HEK293 (cell line): ENCODE measurements at regions not wholly inside any gene's neighbourhood (a gene's known extent, or its start where the extent isn't known, plus 50 kb on each side); places are given as distances from the start of the nearest gene placed in this dataset.

Source experiments
- CTCF ChIA-PET: fragments of 350-600 bp; formaldehyde crosslinking; extraction: SDS; loops from one replicate; lab custom pipeline; 2021; ENCODE audit warnings: antibody characterized with exemption; lab: Yijun Ruan, JAX
- POLR2A ChIA-PET: fragments of 300-600 bp; formaldehyde crosslinking; extraction: SDS; loops from one replicate; lab custom pipeline; 2020; ENCODE audit warnings: antibody characterized with exemption, inconsistent platforms; lab: Yijun Ruan, JAX
- H3K27ac ChIP-seq: fragments of 200-500 bp; sonication (Bioruptor generic); 2 replicates; pipeline ENCODE4 v1.5.1; 2014; ENCODE audit warnings: low read depth, low read length, control low read depth, inconsistent platforms; ENCODE audit errors: extremely low read depth
- H3K36me3 ChIP-seq, 2 experiments: fragments of 200-500 bp in 1 of 2; sonication (Bioruptor generic) in 1 of 2; 1 replicate in 1 of 2; 2 replicates in 1 of 2; pipeline ENCODE4 v1.5.1; 2014 to 2017; ENCODE audit warnings: inconsistent platforms in 2 of 2, low read length in 2 of 2; ENCODE audit not compliant: control insufficient read depth in 2 of 2, insufficient read depth in 1 of 2
- H3K4me1 ChIP-seq: fragments of 200-500 bp; sonication (Bioruptor generic); 2 replicates; pipeline ENCODE4 v1.5.1; 2014; ENCODE audit warnings: mild to moderate bottlenecking, low read length, inconsistent platforms; ENCODE audit not compliant: control insufficient read depth, insufficient read depth
- H3K4me3 ChIP-seq: 2 replicates; pipeline ENCODE4 v1.5.1; 2011; ENCODE audit warnings: low read depth, mild to moderate bottlenecking, control low read depth, low read length, moderate library complexity
- H3K9me3 ChIP-seq: fragments of 200-500 bp; sonication (Bioruptor generic); 2 replicates; pipeline ENCODE4 v1.5.1; 2014; ENCODE audit warnings: low read depth, low read length, inconsistent platforms; ENCODE audit not compliant: control insufficient read depth, insufficient read depth
- BCL11A ChIP-seq: fragments of 450-650 bp; formaldehyde crosslinking; IDR thresholded peaks from 2 replicates; pipeline ENCODE4 v1.5.1; 2016; ENCODE audit warnings: low read depth, missing biosample characterization, missing genetic modification characterization
- HOXC10 ChIP-seq: sonication (generic); formaldehyde crosslinking; IDR thresholded peaks from 2 replicates; pipeline ENCODE4 v1.8.1; 2023; ENCODE audit warnings: mild to moderate bottlenecking, missing genetic modification reagents
- KLF9 ChIP-seq: fragments of 450-650 bp; formaldehyde crosslinking; IDR thresholded peaks from 2 replicates; pipeline ENCODE4 v1.5.1; 2016; ENCODE audit warnings: missing biosample characterization, missing genetic modification characterization, low read depth
- REPIN1 ChIP-seq: fragments of 450-650 bp; formaldehyde crosslinking; IDR thresholded peaks from 2 replicates; pipeline ENCODE4 v1.5.1; 2017; ENCODE audit warnings: missing biosample characterization, missing genetic modification characterization, low read depth
- ZFP69B ChIP-seq: fragments of 450-650 bp; formaldehyde crosslinking; IDR thresholded peaks from 2 replicates; pipeline ENCODE4 v1.5.1; 2016; ENCODE audit warnings: missing biosample characterization, missing genetic modification characterization
- ZNF114 ChIP-seq: fragments of 450-650 bp; formaldehyde crosslinking; IDR thresholded peaks from 2 replicates; pipeline ENCODE4 v1.5.0; 2017; ENCODE audit warnings: missing biosample characterization, missing genetic modification characterization
- ZNF138 ChIP-seq: fragments of 450-650 bp; formaldehyde crosslinking; IDR thresholded peaks from 2 replicates; pipeline ENCODE4 v1.5.1; 2016; ENCODE audit warnings: missing biosample characterization, missing genetic modification characterization, borderline replicate concordance
- ZNF175 ChIP-seq: fragments of 450-650 bp; formaldehyde crosslinking; IDR thresholded peaks from 2 replicates; pipeline ENCODE4 v1.5.1; 2016; ENCODE audit warnings: missing biosample characterization, missing genetic modification characterization
- ZNF23 ChIP-seq: fragments of 450-650 bp; formaldehyde crosslinking; IDR thresholded peaks from 2 replicates; pipeline ENCODE4 v1.5.1; 2016; ENCODE audit warnings: missing biosample characterization, missing genetic modification characterization, borderline replicate concordance
- ZNF292 ChIP-seq: fragments of 450-650 bp; formaldehyde crosslinking; IDR thresholded peaks from 2 replicates; pipeline ENCODE4 v1.5.1; 2016; ENCODE audit warnings: low read depth, missing biosample characterization, missing genetic modification characterization, borderline replicate concordance
- ZNF426 ChIP-seq: fragments of 450-650 bp; formaldehyde crosslinking; IDR thresholded peaks from 2 replicates; pipeline ENCODE4 v1.5.1; 2017; ENCODE audit warnings: missing biosample characterization, missing genetic modification characterization, mild to moderate bottlenecking, inconsistent platforms, moderate library complexity
- ZNF433 ChIP-seq: fragments of 450-650 bp; formaldehyde crosslinking; IDR thresholded peaks from 2 replicates; pipeline ENCODE4 v1.5.1; 2016; ENCODE audit warnings: missing biosample characterization, missing genetic modification characterization, low read depth
- ZNF571 ChIP-seq: fragments of 450-650 bp; formaldehyde crosslinking; IDR thresholded peaks from 2 replicates; pipeline ENCODE4 v1.5.0; 2017; ENCODE audit warnings: missing biosample characterization, missing genetic modification characterization
- ZNF660 ChIP-seq: fragments of 450-650 bp; IDR thresholded peaks from 2 replicates; pipeline ENCODE4 v1.5.1; 2018; ENCODE audit warnings: missing biosample characterization, mild to moderate bottlenecking, missing genetic modification characterization
- ZNF664 ChIP-seq: fragments of 450-650 bp; formaldehyde crosslinking; IDR thresholded peaks from 2 replicates; pipeline ENCODE4 v1.5.1; 2016; ENCODE audit warnings: missing biosample characterization, missing genetic modification characterization
- ZNF707 ChIP-seq: fragments of 450-650 bp; formaldehyde crosslinking; IDR thresholded peaks from 2 replicates; pipeline ENCODE4 v1.5.1; 2016; ENCODE audit warnings: missing biosample characterization, missing genetic modification characterization
- ZNF768 ChIP-seq: fragments of 450-650 bp; formaldehyde crosslinking; IDR thresholded peaks from 2 replicates; pipeline ENCODE4 v1.5.1; 2018; ENCODE audit warnings: missing biosample characterization, mild to moderate bottlenecking, missing genetic modification characterization
- ZNF791 ChIP-seq: fragments of 450-650 bp; formaldehyde crosslinking; IDR thresholded peaks from 2 replicates; pipeline ENCODE4 v1.5.1; 2016; ENCODE audit warnings: missing biosample characterization, missing genetic modification characterization
- ZNF843 ChIP-seq: fragments of 450-650 bp; formaldehyde crosslinking; IDR thresholded peaks from 2 replicates; pipeline ENCODE4 v1.5.1; 2016; ENCODE audit warnings: missing biosample characterization, missing genetic modification characterization
- TF ChIP-seq, protein P1 (sequence below): fragments of 450-650 bp; IDR thresholded peaks from 2 replicates; pipeline ENCODE4 v1.5.1; 2018; ENCODE audit warnings: missing biosample characterization, mild to moderate bottlenecking, missing genetic modification characterization
- TF ChIP-seq, protein P2 (sequence below): fragments of 450-650 bp; formaldehyde crosslinking; IDR thresholded peaks from 2 replicates; pipeline ENCODE4 v1.5.1; 2016; ENCODE audit warnings: missing biosample characterization, missing genetic modification characterization, borderline replicate concordance
- TF ChIP-seq, protein P3 (sequence below): fragments of 450-650 bp; IDR thresholded peaks from 2 replicates; pipeline ENCODE4 v1.5.1; 2018; ENCODE audit warnings: missing biosample characterization, missing genetic modification characterization
- TF ChIP-seq, protein P4 (sequence below): fragments of 450-650 bp; formaldehyde crosslinking; IDR thresholded peaks from 2 replicates; pipeline ENCODE4 v1.5.1; 2016; ENCODE audit warnings: missing biosample characterization, missing genetic modification characterization
- TF ChIP-seq, protein P5 (sequence below): fragments of 450-650 bp; formaldehyde crosslinking; IDR thresholded peaks from 2 replicates; pipeline ENCODE4 v1.5.1; 2016; ENCODE audit warnings: missing biosample characterization, missing genetic modification characterization
- TF ChIP-seq, protein P6 (sequence below): fragments of 450-650 bp; formaldehyde crosslinking; IDR thresholded peaks from 2 replicates; pipeline ENCODE4 v1.5.1; 2016; ENCODE audit warnings: missing biosample characterization, missing genetic modification characterization

DNA sequence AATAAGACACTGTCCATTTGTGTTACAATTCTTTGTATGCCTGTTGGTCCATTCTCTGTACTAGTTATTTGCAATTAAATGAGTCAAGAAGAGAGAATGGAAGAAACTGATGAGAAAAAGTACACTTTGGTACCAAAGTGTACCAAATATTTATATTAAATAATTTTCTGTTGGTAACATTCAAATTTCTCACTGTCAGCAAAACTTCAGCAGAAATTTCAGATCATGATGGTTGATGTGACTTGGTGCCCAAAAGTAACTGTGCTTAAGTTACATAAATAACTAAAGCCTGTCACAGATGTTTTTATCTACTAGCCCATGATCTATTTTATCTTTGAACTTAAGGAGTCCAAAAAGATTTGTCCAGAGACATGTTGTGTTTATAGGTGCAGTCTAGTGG, 274.4 kb upstream of the CXADR start:
- Histone ChIP-seq H3K9me3 (no peaks in the 10 kb centered on the region), H3K4me1 (no peaks in the 10 kb centered on the region), H3K4me3 (no peak overlapping the region), H3K36me3 (no peaks in the 10 kb centered on the region), H3K27ac (no peak overlapping the region)
- ChIA-PET POLR2A (no interaction called here), CTCF (no interaction called here)
- TF ChIP-seq ZNF114 (tag by site-specific recombination) (no peak), ZNF660 (tag by site-specific recombination) (no peak), BCL11A (tag by site-specific recombination) (no peak), ZNF23 (no peak), HOXC10 (CRISPR knock-in tag) (no peak), ZNF843 (no peak), ZNF664 (tag by site-specific recombination) (no peak), ZNF292 (tag by site-specific recombination) (no peak), ZNF707 (tag by site-specific recombination) (no peak), KLF9 (tag by site-specific recombination) (no peak), ZNF791 (tag by site-specific recombination) (no peak), ZNF138 (tag by site-specific recombination) (no peak), ZNF768 (tag by site-specific recombination) (no peak)
- TF ChIP-seq, protein P1, sequence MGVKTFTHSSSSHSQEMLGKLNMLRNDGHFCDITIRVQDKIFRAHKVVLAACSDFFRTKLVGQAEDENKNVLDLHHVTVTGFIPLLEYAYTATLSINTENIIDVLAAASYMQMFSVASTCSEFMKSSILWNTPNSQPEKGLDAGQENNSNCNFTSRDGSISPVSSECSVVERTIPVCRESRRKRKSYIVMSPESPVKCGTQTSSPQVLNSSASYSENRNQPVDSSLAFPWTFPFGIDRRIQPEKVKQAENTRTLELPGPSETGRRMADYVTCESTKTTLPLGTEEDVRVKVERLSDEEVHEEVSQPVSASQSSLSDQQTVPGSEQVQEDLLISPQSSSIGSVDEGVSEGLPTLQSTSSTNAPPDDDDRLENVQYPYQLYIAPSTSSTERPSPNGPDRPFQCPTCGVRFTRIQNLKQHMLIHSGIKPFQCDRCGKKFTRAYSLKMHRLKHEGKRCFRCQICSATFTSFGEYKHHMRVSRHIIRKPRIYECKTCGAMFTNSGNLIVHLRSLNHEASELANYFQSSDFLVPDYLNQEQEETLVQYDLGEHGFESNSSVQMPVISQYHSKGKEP (tag by site-specific recombination): no peak
- TF ChIP-seq, protein P2, sequence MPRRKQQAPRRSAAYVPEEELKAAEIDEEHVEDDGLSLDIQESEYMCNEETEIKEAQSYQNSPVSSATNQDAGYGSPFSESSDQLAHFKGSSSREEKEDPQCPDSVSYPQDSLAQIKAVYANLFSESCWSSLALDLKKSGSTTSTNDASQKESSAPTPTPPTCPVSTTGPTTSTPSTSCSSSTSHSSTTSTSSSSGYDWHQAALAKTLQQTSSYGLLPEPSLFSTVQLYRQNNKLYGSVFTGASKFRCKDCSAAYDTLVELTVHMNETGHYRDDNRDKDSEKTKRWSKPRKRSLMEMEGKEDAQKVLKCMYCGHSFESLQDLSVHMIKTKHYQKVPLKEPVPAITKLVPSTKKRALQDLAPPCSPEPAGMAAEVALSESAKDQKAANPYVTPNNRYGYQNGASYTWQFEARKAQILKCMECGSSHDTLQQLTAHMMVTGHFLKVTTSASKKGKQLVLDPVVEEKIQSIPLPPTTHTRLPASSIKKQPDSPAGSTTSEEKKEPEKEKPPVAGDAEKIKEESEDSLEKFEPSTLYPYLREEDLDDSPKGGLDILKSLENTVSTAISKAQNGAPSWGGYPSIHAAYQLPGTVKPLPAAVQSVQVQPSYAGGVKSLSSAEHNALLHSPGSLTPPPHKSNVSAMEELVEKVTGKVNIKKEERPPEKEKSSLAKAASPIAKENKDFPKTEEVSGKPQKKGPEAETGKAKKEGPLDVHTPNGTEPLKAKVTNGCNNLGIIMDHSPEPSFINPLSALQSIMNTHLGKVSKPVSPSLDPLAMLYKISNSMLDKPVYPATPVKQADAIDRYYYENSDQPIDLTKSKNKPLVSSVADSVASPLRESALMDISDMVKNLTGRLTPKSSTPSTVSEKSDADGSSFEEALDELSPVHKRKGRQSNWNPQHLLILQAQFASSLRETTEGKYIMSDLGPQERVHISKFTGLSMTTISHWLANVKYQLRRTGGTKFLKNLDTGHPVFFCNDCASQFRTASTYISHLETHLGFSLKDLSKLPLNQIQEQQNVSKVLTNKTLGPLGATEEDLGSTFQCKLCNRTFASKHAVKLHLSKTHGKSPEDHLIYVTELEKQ: no peak
- TF ChIP-seq, protein P3, sequence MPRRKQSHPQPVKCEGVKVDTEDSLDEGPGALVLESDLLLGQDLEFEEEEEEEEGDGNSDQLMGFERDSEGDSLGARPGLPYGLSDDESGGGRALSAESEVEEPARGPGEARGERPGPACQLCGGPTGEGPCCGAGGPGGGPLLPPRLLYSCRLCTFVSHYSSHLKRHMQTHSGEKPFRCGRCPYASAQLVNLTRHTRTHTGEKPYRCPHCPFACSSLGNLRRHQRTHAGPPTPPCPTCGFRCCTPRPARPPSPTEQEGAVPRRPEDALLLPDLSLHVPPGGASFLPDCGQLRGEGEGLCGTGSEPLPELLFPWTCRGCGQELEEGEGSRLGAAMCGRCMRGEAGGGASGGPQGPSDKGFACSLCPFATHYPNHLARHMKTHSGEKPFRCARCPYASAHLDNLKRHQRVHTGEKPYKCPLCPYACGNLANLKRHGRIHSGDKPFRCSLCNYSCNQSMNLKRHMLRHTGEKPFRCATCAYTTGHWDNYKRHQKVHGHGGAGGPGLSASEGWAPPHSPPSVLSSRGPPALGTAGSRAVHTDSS (tag by site-specific recombination): no peak
- TF ChIP-seq, protein P4, sequence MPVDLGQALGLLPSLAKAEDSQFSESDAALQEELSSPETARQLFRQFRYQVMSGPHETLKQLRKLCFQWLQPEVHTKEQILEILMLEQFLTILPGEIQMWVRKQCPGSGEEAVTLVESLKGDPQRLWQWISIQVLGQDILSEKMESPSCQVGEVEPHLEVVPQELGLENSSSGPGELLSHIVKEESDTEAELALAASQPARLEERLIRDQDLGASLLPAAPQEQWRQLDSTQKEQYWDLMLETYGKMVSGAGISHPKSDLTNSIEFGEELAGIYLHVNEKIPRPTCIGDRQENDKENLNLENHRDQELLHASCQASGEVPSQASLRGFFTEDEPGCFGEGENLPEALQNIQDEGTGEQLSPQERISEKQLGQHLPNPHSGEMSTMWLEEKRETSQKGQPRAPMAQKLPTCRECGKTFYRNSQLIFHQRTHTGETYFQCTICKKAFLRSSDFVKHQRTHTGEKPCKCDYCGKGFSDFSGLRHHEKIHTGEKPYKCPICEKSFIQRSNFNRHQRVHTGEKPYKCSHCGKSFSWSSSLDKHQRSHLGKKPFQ (tag by site-specific recombination): no peak

DNA sequence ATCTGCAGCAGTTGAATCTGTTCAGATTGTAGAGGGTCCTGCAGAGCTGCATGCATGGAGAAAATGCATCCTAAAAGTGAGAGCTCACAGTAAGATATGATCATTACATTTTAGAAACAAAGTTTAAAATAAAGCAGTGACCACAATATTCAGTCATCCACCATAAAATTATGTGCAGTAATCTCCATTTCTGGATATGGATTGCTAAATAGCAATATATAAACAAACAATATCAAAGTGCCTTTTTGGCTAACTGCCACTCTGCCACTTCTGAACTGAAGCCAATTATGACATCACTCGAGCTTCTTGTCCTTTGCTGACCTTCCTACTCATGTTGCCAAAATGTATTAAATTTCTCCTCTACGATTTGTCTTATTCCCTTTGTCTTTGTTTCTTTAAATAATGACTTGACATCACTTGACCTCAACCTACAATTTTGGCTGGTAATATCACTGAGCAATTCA, 262.0 kb upstream of the CXADR start:
- POLR2A ChIA-PET: no interaction called here
- H3K36me3 ChIP-seq: no peaks in the 10 kb centered on the region
- H3K9me3 ChIP-seq: no peaks in the 10 kb centered on the region
- CTCF ChIA-PET: interaction anchor here (0.6 to 0.9 kb wide), 4 partner anchors 9 to 326 kb away, joined by 3 read pairs; no protein-coding TSS in a partner anchor
- peak overlapping the region; percentile 42; the same call in 1 of the 2 replicates for H3K27ac ChIP-seq
- peaks cover 17% of the 10 kb centered on the region for H3K4me1 ChIP-seq
- no peak overlapping the region for H3K4me3 ChIP-seq
- TF ChIP-seq ZNF175 (tag by site-specific recombination): no peak
- no peak for TF ChIP-seq ZFP69B
- no peak for TF ChIP-seq ZNF433 (tag by site-specific recombination)
- TF ChIP-seq, protein P5, sequence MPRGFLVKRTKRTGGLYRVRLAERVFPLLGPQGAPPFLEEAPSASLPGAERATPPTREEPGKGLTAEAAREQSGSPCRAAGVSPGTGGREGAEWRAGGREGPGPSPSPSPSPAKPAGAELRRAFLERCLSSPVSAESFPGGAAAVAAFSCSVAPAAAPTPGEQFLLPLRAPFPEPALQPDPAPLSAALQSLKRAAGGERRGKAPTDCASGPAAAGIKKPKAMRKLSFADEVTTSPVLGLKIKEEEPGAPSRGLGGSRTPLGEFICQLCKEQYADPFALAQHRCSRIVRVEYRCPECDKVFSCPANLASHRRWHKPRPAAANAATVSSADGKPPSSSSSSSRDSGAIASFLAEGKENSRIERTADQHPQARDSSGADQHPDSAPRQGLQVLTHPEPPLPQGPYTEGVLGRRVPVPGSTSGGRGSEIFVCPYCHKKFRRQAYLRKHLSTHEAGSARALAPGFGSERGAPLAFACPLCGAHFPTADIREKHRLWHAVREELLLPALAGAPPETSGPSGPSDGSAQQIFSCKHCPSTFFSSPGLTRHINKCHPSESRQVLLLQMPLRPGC (tag by site-specific recombination): no peak; the same call in 1 of the 2 replicates
- TF ChIP-seq REPIN1 (tag by site-specific recombination): no peak
- TF ChIP-seq HOXC10 (CRISPR knock-in tag): no peak
- TF ChIP-seq, protein P6, sequence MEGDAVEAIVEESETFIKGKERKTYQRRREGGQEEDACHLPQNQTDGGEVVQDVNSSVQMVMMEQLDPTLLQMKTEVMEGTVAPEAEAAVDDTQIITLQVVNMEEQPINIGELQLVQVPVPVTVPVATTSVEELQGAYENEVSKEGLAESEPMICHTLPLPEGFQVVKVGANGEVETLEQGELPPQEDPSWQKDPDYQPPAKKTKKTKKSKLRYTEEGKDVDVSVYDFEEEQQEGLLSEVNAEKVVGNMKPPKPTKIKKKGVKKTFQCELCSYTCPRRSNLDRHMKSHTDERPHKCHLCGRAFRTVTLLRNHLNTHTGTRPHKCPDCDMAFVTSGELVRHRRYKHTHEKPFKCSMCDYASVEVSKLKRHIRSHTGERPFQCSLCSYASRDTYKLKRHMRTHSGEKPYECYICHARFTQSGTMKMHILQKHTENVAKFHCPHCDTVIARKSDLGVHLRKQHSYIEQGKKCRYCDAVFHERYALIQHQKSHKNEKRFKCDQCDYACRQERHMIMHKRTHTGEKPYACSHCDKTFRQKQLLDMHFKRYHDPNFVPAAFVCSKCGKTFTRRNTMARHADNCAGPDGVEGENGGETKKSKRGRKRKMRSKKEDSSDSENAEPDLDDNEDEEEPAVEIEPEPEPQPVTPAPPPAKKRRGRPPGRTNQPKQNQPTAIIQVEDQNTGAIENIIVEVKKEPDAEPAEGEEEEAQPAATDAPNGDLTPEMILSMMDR: no peak
- TF ChIP-seq ZNF426 (tag by site-specific recombination): no peak
- TF ChIP-seq ZNF571: no peak
